Caco-2 (cell line): ENCODE measurements at regions not wholly inside any gene's neighbourhood (a gene's known extent, or its start where the extent isn't known, plus 50 kb on each side); places are given as distances from the start of the nearest gene placed in this dataset.

Experiments used
- BruUV-seq: library from RNA; stranded (reverse); fragments of 400-500 nt; replicated peaks from 2 replicates; lab custom pipeline; 2021; lab: Mats Ljungman, UMichigan
- CTCF ChIA-PET: fragments of 300-600 bp; sonication (Branson Sonifier 250); formaldehyde crosslinking; loops from one replicate; lab custom pipeline; 2022; ENCODE audit warnings: antibody characterized with exemption; lab: Charles Lee
- POLR2A ChIA-PET: fragments of 300-600 bp; sonication (Branson Sonifier 250); formaldehyde crosslinking; loops from one replicate; lab custom pipeline; 2022; ENCODE audit warnings: antibody characterized with exemption; lab: Charles Lee
- DNase-seq, 2 experiments: peaks; one replicate each; pipeline versions ENCODE4 v3.0.0 to v3.0.0-alpha.2; 2020 to 2022
- H3K27me3 ChIP-seq: replicated peaks from 2 replicates; pipeline ENCODE4 v1.6.0; 2011; ENCODE audit warnings: low read length; ENCODE audit not compliant: control insufficient read depth, insufficient read depth
- H3K36me3 ChIP-seq: 2 replicates; pipeline ENCODE4 v1.5.1; 2011; ENCODE audit warnings: low read length; ENCODE audit not compliant: control insufficient read depth, insufficient read depth
- H3K4me1 ChIP-seq: fragments of 250-450 bp; sonication (Bioruptor Pico); 2 replicates; pipeline ENCODE4 v1.5.1; 2020; ENCODE audit warnings: mild to moderate bottlenecking
- H3K4me3 ChIP-seq: 2 replicates; pipeline ENCODE4 v1.5.1; 2011; ENCODE audit warnings: low read depth, mild to moderate bottlenecking, control low read depth, low read length
- H3K9me3 ChIP-seq: fragments of 250-450 bp; sonication (Bioruptor Pico); 2 replicates; pipeline ENCODE4 v1.5.1; 2020; ENCODE audit warnings: mild to moderate bottlenecking, moderate library complexity
- H3K27ac Mint-ChIP-seq: one replicate; pipeline ENCODE4 v1.8.0; 2022; ENCODE audit warnings: mixed read lengths; ENCODE audit not compliant: unreplicated experiment
- H3K27me3 Mint-ChIP-seq: one replicate; pipeline ENCODE4 v1.8.0; 2022; ENCODE audit warnings: mixed read lengths; ENCODE audit not compliant: insufficient read depth, unreplicated experiment
- H3K36me3 Mint-ChIP-seq: one replicate; pipeline ENCODE4 v1.8.0; 2022; ENCODE audit warnings: mild to moderate bottlenecking, mixed read lengths; ENCODE audit not compliant: insufficient read depth, unreplicated experiment
- H3K4me1 Mint-ChIP-seq: one replicate; pipeline ENCODE4 v1.8.0; 2022; ENCODE audit warnings: low read depth, mixed read lengths; ENCODE audit not compliant: unreplicated experiment
- H3K4me3 Mint-ChIP-seq: one replicate; pipeline ENCODE4 v1.8.0; 2022; ENCODE audit warnings: mild to moderate bottlenecking, moderate library complexity, mixed read lengths; ENCODE audit not compliant: unreplicated experiment
- H3K9me3 Mint-ChIP-seq: one replicate; pipeline ENCODE4 v1.8.0; 2022; ENCODE audit warnings: mixed read lengths; ENCODE audit not compliant: unreplicated experiment
- CTCF ChIP-seq, 2 experiments: fragments of 200-600 bp in 1 of 2; IDR thresholded peaks; 1 replicate in 1 of 2; 2 replicates in 1 of 2; pipeline versions ENCODE4 v1.5.1 to v1.8.0; 2011 to 2022; ENCODE audit warnings: antibody characterized with exemption in 1 of 2, control low read depth in 1 of 2, inconsistent platforms in 1 of 2, low read depth in 1 of 2, low read length in 1 of 2, mild to moderate bottlenecking in 1 of 2, moderate library complexity in 1 of 2; ENCODE audit not compliant: insufficient read depth in 1 of 2, severe bottlenecking in 1 of 2, unreplicated experiment in 1 of 2
- intact Hi-C: fragments of 100-400 bp; cut with micrococcal nuclease; formaldehyde crosslinking; loops from one replicate; pipeline ENCODE4 v1.10.0; 2022; ENCODE audit not compliant: unreplicated experiment

- no TSS peak for BruUV-seq
Measured at GRCh38 chr16:61274211-61274610, 762.0 kb downstream of the CDH8 start.

GRCh38 chr16:61270726-61271125, 765.5 kb downstream of the CDH8 start:
- no peak overlapping the region for H3K27ac Mint-ChIP-seq
- no peak for DNase-seq
- intact Hi-C loops: no loop called here
- H3K9me3 Mint-ChIP-seq: no peaks in the 10 kb centered on the region
- TF ChIP-seq CTCF (IDR thresholded peaks at IDR 0.05; ENCODE audit: insufficient read depth in 1 of 2, low read depth in 1 of 2, low read length in 1 of 2, severe bottlenecking in 1 of 2, unreplicated experiment in 1 of 2): no peak
- ChIA-PET POLR2A (no interaction called here), CTCF (no interaction called here)
- Histone ChIP-seq H3K36me3 (no peaks in the 10 kb centered on the region), H3K4me3 (no peak overlapping the region), H3K9me3 (no peaks in the 10 kb centered on the region), H3K4me1 (no peaks in the 10 kb centered on the region), H3K27me3 (no peaks in the 10 kb centered on the region)
- H3K27me3 Mint-ChIP-seq: peaks cover 1% of the 10 kb centered on the region
- no peaks in the 10 kb centered on the region for H3K36me3 Mint-ChIP-seq
- no TSS peak for BruUV-seq
- H3K4me1 Mint-ChIP-seq: no peaks in the 10 kb centered on the region
- H3K4me3 Mint-ChIP-seq: no peak overlapping the region

More at GRCh38 chr16:61274211-61274610, 762.0 kb downstream of the CDH8 start:
- H3K27me3 Mint-ChIP-seq: peaks cover 2% of the 10 kb centered on the region
- no peak overlapping the region for H3K4me3 Mint-ChIP-seq
- no peaks in the 10 kb centered on the region for H3K4me1 Mint-ChIP-seq
- Histone ChIP-seq H3K9me3 (no peaks in the 10 kb centered on the region), H3K4me1 (no peaks in the 10 kb centered on the region), H3K27me3 (no peaks in the 10 kb centered on the region), H3K4me3 (no peak overlapping the region), H3K36me3 (no peaks in the 10 kb centered on the region)
- TF ChIP-seq CTCF (IDR thresholded peaks at IDR 0.05; ENCODE audit: insufficient read depth in 1 of 2, low read depth in 1 of 2, low read length in 1 of 2, severe bottlenecking in 1 of 2, unreplicated experiment in 1 of 2): no peak
- intact Hi-C loops: no loop called here
- ChIA-PET CTCF (no interaction called here), POLR2A (no interaction called here)
- no peaks in the 10 kb centered on the region for H3K36me3 Mint-ChIP-seq
- H3K9me3 Mint-ChIP-seq: no peaks in the 10 kb centered on the region
- no peak for DNase-seq
- no peak overlapping the region for H3K27ac Mint-ChIP-seq

GRCh38 chr16:61263400-61263799, 772.8 kb downstream of the CDH8 start:
- CTCF ChIA-PET: no interaction called here
- no peaks in the 10 kb centered on the region for H3K4me1 Mint-ChIP-seq

More at GRCh38 chr16:61263400-61263799, 772.8 kb downstream of the CDH8 start:
- POLR2A ChIA-PET: no interaction called here
- Mint-ChIP-seq H3K4me3 (no peak overlapping the region), H3K9me3 (no peaks in the 10 kb centered on the region), H3K27ac (no peak overlapping the region), H3K27me3 (peaks cover 3% of the 10 kb centered on the region), H3K36me3 (no peaks in the 10 kb centered on the region)
- DNase-seq: no peak
- intact Hi-C loops: no loop called here
- Histone ChIP-seq H3K4me3 (no peak overlapping the region), H3K27me3 (no peaks in the 10 kb centered on the region), H3K4me1 (no peaks in the 10 kb centered on the region), H3K36me3 (no peaks in the 10 kb centered on the region), H3K9me3 (no peaks in the 10 kb centered on the region)
- BruUV-seq: no TSS peak
- no peak for TF ChIP-seq CTCF (IDR thresholded peaks at IDR 0.05; ENCODE audit: insufficient read depth in 1 of 2, low read depth in 1 of 2, low read length in 1 of 2, severe bottlenecking in 1 of 2, unreplicated experiment in 1 of 2)
